Neuronal stem cell (in vitro differentiated cells): ENCODE measurements at regions not wholly inside any gene's neighbourhood (a gene's known extent, or its start where the extent isn't known, plus 50 kb on each side); places are given as distances from the start of the nearest gene placed in this dataset.
A peak's percentile ranks its signal among the peaks of the same experiment; 100 is the strongest.

Experiments
- DNase-seq: peaks from one replicate; pipeline ENCODE4 v3.0.0-alpha.2; 2013; ENCODE audit warnings: low spot score
- H2AFZ ChIP-seq: one replicate; pipeline ENCODE4 v1.6.1; 2013; ENCODE audit warnings: mild to moderate bottlenecking, low read length, inconsistent platforms
- H2AK5ac ChIP-seq: 2 replicates; pipeline ENCODE4 v1.6.1; 2013; ENCODE audit warnings: low read depth, mild to moderate bottlenecking, inconsistent platforms, low read length, moderate library complexity, mixed read lengths
- H2BK120ac ChIP-seq: 2 replicates; pipeline ENCODE4 v1.6.1; 2013; ENCODE audit warnings: low read depth, mild to moderate bottlenecking, inconsistent platforms, low read length, moderate library complexity, mixed read lengths
- H2BK12ac ChIP-seq: one replicate; pipeline ENCODE4 v1.6.1; 2013; ENCODE audit warnings: low read length, inconsistent platforms
- H2BK15ac ChIP-seq: 2 replicates; pipeline ENCODE4 v1.6.1; 2013; ENCODE audit warnings: mild to moderate bottlenecking, low read length, inconsistent platforms, mixed read lengths
- H2BK5ac ChIP-seq: one replicate; pipeline ENCODE4 v1.6.1; 2013; ENCODE audit warnings: inconsistent platforms, mild to moderate bottlenecking, low read length, moderate library complexity
- H3K14ac ChIP-seq: one replicate; pipeline ENCODE4 v1.6.1; 2013; ENCODE audit warnings: low read length, inconsistent platforms
- H3K18ac ChIP-seq: 2 replicates; pipeline ENCODE4 v1.6.1; 2013; ENCODE audit warnings: low read length, inconsistent platforms
- H3K23ac ChIP-seq: 2 replicates; pipeline ENCODE4 v1.6.1; 2013; ENCODE audit warnings: low read depth, mild to moderate bottlenecking, mixed read lengths, low read length, inconsistent platforms; ENCODE audit not compliant: poor library complexity
- H3K27ac ChIP-seq: replicated peaks from 3 replicates; pipeline ENCODE4 v1.5.1; 2013; ENCODE audit warnings: low read length, inconsistent platforms
- H3K27me3 ChIP-seq, 3 experiments: 2 replicates each; pipeline ENCODE4 v1.6.1; 2013; ENCODE audit warnings: low read length in 3 of 3, mild to moderate bottlenecking in 2 of 3, inconsistent platforms in 1 of 3, low read depth in 1 of 3, mixed read lengths in 1 of 3, moderate library complexity in 1 of 3; ENCODE audit not compliant: control insufficient read depth in 3 of 3, insufficient read depth in 3 of 3
- H3K36me3 ChIP-seq, 2 donors: replicated peaks in 1 of 2; 2 replicates each; pipeline ENCODE4 v1.6.1; 2013; ENCODE audit warnings: low read length in 2 of 2; ENCODE audit not compliant: control insufficient read depth in 2 of 2, insufficient read depth in 2 of 2
- H3K4ac ChIP-seq: 2 replicates; pipeline ENCODE4 v1.6.1; 2013; ENCODE audit warnings: inconsistent platforms, mild to moderate bottlenecking, low read length, moderate library complexity
- H3K4me1 ChIP-seq, 2 donors: 1 replicate in 1 of 2; 2 replicates in 1 of 2; pipeline ENCODE4 v1.6.1; 2013; ENCODE audit warnings: low read length in 2 of 2, low read depth in 1 of 2; ENCODE audit not compliant: control insufficient read depth in 2 of 2, insufficient read depth in 1 of 2
- H3K4me2 ChIP-seq: one replicate; pipeline ENCODE4 v1.6.1; 2013; ENCODE audit warnings: mild to moderate bottlenecking, low read length, inconsistent platforms; ENCODE audit not compliant: insufficient read depth, poor library complexity, severe bottlenecking
- H3K4me3 ChIP-seq, 2 donors: 2 replicates each; pipeline ENCODE4 v1.5.1; 2013; ENCODE audit warnings: low read length in 2 of 2, mild to moderate bottlenecking in 2 of 2, inconsistent platforms in 1 of 2, moderate library complexity in 1 of 2
- H3K79me1 ChIP-seq: one replicate; pipeline ENCODE4 v1.6.1; 2013; ENCODE audit warnings: low read depth, mild to moderate bottlenecking, inconsistent platforms, low read length, moderate library complexity
- H3K9ac ChIP-seq: one replicate; pipeline ENCODE4 v1.6.1; 2013; ENCODE audit warnings: mild to moderate bottlenecking, low read depth, low read length, inconsistent platforms; ENCODE audit not compliant: poor library complexity
- H3K9me3 ChIP-seq, 2 donors: replicated peaks in 1 of 2; 2 replicates each; pipeline versions ENCODE3 to v1.6.1; 2013; ENCODE audit warnings: low read length in 2 of 2, mild to moderate bottlenecking in 2 of 2, inconsistent platforms in 1 of 2, low read depth in 1 of 2, mixed read lengths in 1 of 2, moderate library complexity in 1 of 2; ENCODE audit not compliant: control insufficient read depth in 2 of 2, insufficient read depth in 1 of 2
- H4K8ac ChIP-seq: one replicate; pipeline ENCODE4 v1.6.1; 2013; ENCODE audit warnings: low read depth, mild to moderate bottlenecking, inconsistent platforms, low read length, moderate library complexity
- H4K91ac ChIP-seq: one replicate; pipeline ENCODE4 v1.6.1; 2013; ENCODE audit warnings: low read length, low read depth, mild to moderate bottlenecking, inconsistent platforms; ENCODE audit not compliant: poor library complexity
- WGBS, 2 donors: extraction: QIAGEN DNeasy Blood & Tissue Kit; methylation state at CpG; one replicate each; pipeline ENCODE4 v1.1.7; 2013; ENCODE audit warnings: missing lambda C conversion rate in 2 of 2, mixed read lengths in 1 of 2; ENCODE audit not compliant: insufficient read length in 2 of 2, insufficient replicate concordance in 1 of 2; ENCODE audit errors: extremely low coverage in 2 of 2; 5-methylcytosine and 5-hydroxymethylcytosine counted together

GRCh38 chr5:73291873-73292272 lies 118.9 kb downstream of the TMEM174 start:
- no peak for DNase-seq
- no peak overlapping the region for H3K14ac ChIP-seq
- H3K23ac ChIP-seq, result no peak overlapping the region
- no peak overlapping the region for H2AFZ ChIP-seq
- no peak overlapping the region for H2BK15ac ChIP-seq
- no peak overlapping the region for H3K18ac ChIP-seq
- H4K91ac ChIP-seq, result no peak overlapping the region
- H2BK5ac ChIP-seq, result no peak overlapping the region
- H3K27me3 ChIP-seq, result peaks cover 4 to 70% (median 24%) of the 10 kb centered on the region in 3 experiments
- peaks cover 0 to 2% of the 10 kb centered on the region in 2 donors for H3K9me3 ChIP-seq
- no peak overlapping the region for H2BK12ac ChIP-seq
- no peak overlapping the region for H4K8ac ChIP-seq
- H2BK120ac ChIP-seq, result no peak overlapping the region
- H3K4me2 ChIP-seq, result no peak overlapping the region
- H3K27ac ChIP-seq, result no peak overlapping the region
- H3K4me3 ChIP-seq, result no peak overlapping the region
- H3K79me1 ChIP-seq, result no peaks in the 10 kb centered on the region
- no CpG with 5 or more reads among the region's 7 CpGs for WGBS, 2 donors
- no peak overlapping the region for H3K9ac ChIP-seq
- no peak overlapping the region for H3K4ac ChIP-seq
- H3K4me1 ChIP-seq, result no peaks in the 10 kb centered on the region
- no peak overlapping the region for H2AK5ac ChIP-seq
- no peaks in the 10 kb centered on the region for H3K36me3 ChIP-seq

GRCh38 chr5:73290242-73290641 lies 117.2 kb downstream of the TMEM174 start:
- Histone ChIP-seq H4K91ac (no peak overlapping the region), H3K9ac (no peak overlapping the region), H4K8ac (no peak overlapping the region), H2BK15ac (no peak overlapping the region), H3K4ac (no peak overlapping the region), H3K4me1 (no peaks in the 10 kb centered on the region), H3K27me3 (peaks cover 0 to 54% (median 9%) of the 10 kb centered on the region in 3 experiments), H3K14ac (peak overlapping the region; percentile 13), H2BK12ac (no peak overlapping the region), H2AFZ (no peak overlapping the region), H3K27ac (no peak overlapping the region), H3K18ac (peak overlapping the region; percentile 3), H3K36me3 (no peaks in the 10 kb centered on the region), H3K4me2 (no peak overlapping the region), H3K4me3 (no peak overlapping the region), H2BK120ac (no peak overlapping the region), H3K79me1 (no peaks in the 10 kb centered on the region), H3K23ac (no peak overlapping the region), H2BK5ac (no peak overlapping the region), H2AK5ac (no peak overlapping the region), H3K9me3 (peaks cover 0 to 2% of the 10 kb centered on the region in 2 donors)
- WGBS, 2 donors, result no CpG with 5 or more reads among the region's 3 CpGs
- DNase-seq, result no peak

- Histone ChIP-seq H2BK120ac (no peak overlapping the region), H4K91ac (no peak overlapping the region), H3K9me3 (peaks cover 0 to 2% of the 10 kb centered on the region in 2 donors), H3K14ac (no peak overlapping the region), H3K27me3 (peaks cover 0 to 42% (median 5%) of the 10 kb centered on the region in 3 experiments), H3K27ac (no peak overlapping the region), H2BK5ac (no peak overlapping the region), H2AFZ (no peak overlapping the region), H3K4me1 (no peaks in the 10 kb centered on the region), H3K9ac (no peak overlapping the region), H3K23ac (no peak overlapping the region), H2BK15ac (no peak overlapping the region), H3K4me3 (no peak overlapping the region), H3K4me2 (no peak overlapping the region), H3K4ac (no peak overlapping the region), H3K79me1 (no peaks in the 10 kb centered on the region), H3K36me3 (no peaks in the 10 kb centered on the region), H3K18ac (no peak overlapping the region), H2AK5ac (no peak overlapping the region), H2BK12ac (no peak overlapping the region), H4K8ac (no peak overlapping the region)
- WGBS, 2 donors, result no CpG with 5 or more reads among the region's 6 CpGs
- no peak for DNase-seq
Measured at GRCh38 chr5:73288803-73289720, 116.1 kb downstream of the TMEM174 start.

GRCh38 chr5:73286896-73287295 lies 113.9 kb downstream of the TMEM174 start:
- H3K4me1 ChIP-seq, result no peaks in the 10 kb centered on the region
- H3K79me1 ChIP-seq, result no peaks in the 10 kb centered on the region
- H2AFZ ChIP-seq, result no peak overlapping the region
- no peak overlapping the region for H3K23ac ChIP-seq
- H4K8ac ChIP-seq, result no peak overlapping the region
- no peak overlapping the region for H2BK120ac ChIP-seq
- no peak overlapping the region for H3K27ac ChIP-seq
- H2AK5ac ChIP-seq, result no peak overlapping the region
- H3K14ac ChIP-seq, result no peak overlapping the region
- no peaks in the 10 kb centered on the region for H3K36me3 ChIP-seq
- DNase-seq, result no peak
- H3K4ac ChIP-seq, result no peak overlapping the region
- H3K18ac ChIP-seq, result no peak overlapping the region
- H2BK5ac ChIP-seq, result no peak overlapping the region
- WGBS, 2 donors, result no CpG with 5 or more reads among the region's 1 CpG
- peaks cover 0 to 32% (median 5%) of the 10 kb centered on the region in 3 experiments for H3K27me3 ChIP-seq
- H4K91ac ChIP-seq, result no peak overlapping the region
- no peak overlapping the region for H2BK15ac ChIP-seq
- H3K9me3 ChIP-seq, result peaks cover 0 to 2% of the 10 kb centered on the region in 2 donors
- no peak overlapping the region for H3K4me2 ChIP-seq
- no peak overlapping the region for H3K9ac ChIP-seq
- no peak overlapping the region for H2BK12ac ChIP-seq
- no peak overlapping the region for H3K4me3 ChIP-seq
